ENCODE measurements at regions not wholly inside any gene's neighbourhood (a gene's known extent, or its start where the extent isn't known, plus 50 kb on each side); places are given as distances from the start of the nearest gene placed in this dataset.

GRCh38 chrX:14356401-14356800 lies 172.9 kb upstream of the GLRA2 start:
- TF ChIP-seq POLR2AphosphoS5 (IDR thresholded peaks at IDR 0.05; ENCODE audit: low read depth, low read length) (no peak), TAF1 (IDR thresholded peaks at IDR 0.05; ENCODE audit: borderline replicate concordance, low read depth, low read length) (no peak), POLR2A (IDR thresholded peaks at IDR 0.05; ENCODE audit: low read depth, low read length) (no peak)

Data from GM12892 (cell line).